Left kidney (tissue), 1 donor: ENCODE measurements at regions not wholly inside any gene's neighbourhood (a gene's known extent, or its start where the extent isn't known, plus 50 kb on each side); places are given as distances from the start of the nearest gene placed in this dataset.

ENCODE experiments used
- DNase-seq: peaks from one replicate; pipeline ENCODE4 v3.0.0-alpha.2; 2013

DNA sequence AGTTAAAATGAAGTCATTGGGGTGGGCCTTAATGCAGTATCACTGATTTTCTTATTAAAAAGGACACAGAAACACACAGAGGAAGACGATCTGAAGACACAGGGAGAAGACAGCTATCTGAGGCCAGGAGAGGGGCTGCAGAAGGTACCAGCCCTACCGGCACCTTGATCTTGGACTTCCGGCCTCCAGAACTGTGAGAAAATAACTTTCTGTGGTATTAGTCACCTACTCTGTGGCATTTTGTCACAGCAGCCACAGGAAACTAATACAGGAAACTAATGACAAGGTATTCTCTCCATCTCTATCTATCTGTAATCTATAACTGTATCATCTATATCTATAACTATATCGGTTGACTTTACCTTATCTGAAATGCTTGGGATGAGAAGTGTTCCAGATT is 1149.5 kb downstream of the BCL11B start:
- DNase-seq = no peak

DNA sequence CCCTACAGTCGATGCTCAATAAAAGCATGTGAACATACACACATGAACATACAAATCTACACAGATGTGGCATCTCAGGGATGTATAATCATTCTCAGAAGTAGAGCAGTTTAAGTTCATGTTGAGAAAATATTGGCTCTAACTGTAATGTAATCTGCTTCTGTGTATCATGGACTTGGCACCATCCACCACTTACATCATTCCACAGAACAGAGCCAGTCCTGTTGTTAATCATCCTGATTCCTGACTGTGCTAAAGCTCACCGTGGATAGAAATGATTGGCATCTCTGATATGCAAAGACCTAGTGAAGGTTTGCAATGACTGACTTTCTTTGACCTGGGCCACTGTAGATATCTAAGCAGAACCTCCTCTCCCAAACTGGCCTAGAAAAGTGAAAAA is 1141.3 kb downstream of the BCL11B start:
- DNase-seq = no peak

DNA sequence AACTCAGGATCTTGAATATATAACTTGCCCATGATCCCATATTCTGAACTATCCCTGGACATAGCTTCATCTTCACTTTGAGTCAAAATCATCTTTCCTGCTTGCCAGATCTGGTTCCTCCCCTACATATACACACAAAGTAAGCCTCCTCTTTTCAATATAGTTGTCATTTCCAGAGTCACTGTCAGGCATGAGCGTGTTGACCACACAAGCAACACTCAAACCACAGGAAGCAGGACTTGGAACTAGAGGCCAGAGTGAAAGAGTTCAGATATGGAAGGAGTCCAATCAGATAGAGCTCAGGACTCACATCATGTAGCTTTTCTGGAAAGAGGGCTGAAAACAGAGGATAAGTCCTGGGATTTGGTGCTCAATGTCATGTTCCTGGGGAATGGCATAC is 1140.6 kb downstream of the BCL11B start:
- DNase-seq = no peak

DNA sequence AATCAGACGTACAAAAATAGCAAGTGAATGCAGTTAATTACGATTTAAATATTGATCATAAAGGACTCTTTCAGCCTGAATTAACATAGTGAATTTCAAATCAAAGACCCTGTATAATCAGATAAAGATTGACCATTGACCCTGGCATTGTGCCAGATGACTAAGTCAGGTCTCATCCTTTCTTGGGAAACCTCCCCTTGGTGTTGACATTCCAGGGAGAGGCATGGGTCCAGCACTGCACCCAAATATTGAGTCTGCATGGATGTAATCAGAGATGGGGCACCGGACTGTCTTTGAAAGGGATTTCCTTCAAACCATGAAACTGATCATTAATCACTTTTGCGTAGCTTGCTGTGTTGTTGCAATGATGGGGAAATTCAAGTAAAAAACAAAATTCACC is 1138.2 kb downstream of the BCL11B start:
- DNase-seq = no peak

DNA sequence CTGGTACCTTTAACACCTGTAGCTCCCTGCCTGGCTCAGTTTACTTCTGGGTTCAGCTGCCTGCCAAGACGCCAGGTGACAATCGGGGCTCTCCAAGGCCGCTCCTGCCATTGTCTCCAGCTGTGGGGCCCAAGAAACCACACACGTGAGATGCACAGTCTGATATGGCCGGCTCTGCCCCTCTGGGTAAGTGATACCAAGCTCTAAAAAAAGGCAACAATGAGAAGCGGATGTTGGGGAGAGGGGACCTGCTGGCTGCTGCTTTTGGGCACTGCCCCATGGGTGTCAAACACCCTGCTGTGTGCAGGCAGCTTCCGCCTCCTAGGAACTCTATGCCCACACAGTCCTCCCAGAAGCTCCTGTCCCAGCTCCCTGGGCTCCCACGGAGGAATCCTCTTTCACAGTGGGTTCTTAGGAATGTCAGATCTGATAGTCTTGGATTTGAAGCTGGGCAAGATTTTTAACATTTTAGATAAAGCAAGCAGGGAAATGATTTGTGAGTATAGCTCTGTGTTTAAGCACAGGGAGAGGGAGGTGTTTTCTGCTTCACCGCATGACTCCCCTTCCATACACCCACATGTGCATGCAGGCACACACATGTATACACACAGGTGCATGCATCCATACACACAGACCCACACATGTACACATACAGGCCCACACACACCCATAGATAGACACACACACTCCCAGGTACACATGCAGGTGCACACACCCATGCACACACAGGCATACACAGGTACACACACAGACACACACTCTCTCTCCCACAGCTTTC is 1135.8 kb downstream of the BCL11B start:
- DNase-seq = no peak

DNA sequence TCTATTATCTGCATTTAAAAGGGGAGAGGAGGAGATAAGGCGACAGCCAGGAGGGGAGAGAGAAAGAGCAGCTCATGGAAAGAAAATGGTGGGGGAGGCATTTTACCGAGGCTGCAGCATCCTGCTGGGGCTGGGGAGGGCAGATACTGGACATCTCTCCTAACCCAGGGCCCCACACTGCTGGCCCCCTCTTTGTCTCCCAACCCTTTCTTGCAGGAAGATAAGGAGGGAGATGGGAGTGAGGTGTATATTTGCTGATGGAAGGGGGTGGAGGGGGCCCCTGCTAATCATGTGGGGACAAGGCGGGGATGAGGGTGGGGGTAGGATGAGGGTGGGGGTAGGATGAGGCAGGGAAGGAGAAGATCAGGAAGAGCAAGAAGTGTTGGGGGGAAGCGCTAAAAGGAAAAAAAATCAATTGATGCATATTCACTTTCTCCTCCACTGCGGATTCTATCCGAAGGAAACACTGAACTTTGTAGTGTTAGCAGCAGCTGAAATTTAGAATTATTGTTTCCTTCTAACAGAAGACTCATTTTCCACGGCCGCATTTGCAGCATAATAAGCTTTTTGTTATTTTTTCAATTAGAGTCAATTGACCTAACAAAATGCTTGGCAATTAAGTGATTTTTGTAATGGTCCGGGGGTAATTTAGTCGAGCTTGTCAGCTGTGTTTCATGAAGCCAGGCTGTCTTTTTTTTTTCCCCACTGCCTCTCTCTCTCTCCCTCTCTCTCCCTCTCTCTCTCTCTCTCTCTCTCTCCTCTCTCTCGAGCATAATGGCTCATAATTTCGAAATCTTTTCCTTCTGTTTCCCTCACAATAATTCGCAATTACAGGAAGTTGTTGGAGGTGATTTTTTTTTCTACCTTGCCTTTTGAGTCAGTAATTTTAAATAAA is 1134.6 kb downstream of the BCL11B start:
- DNase-seq = no peak

DNA sequence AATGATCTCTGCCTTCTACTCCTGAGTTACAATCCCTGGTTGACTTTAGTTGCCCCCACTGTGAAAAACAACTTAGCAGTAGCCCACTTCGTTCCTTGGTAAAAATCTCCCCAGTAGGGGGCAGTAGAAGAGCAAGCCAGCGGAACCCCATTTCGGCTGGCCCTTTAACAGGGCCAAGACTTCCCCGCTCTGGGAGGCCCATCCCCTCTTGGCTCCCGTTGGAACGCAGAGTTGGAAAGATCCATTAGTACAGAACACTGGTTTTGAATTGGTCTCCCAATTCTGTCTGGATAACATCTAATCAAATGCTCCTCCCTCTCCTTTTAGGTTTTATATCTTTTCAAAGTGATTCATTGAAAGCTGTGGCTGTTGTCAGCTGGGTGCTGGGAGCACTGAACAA is 1133.3 kb downstream of the BCL11B start:
- DNase-seq = peak; percentile 15

DNA sequence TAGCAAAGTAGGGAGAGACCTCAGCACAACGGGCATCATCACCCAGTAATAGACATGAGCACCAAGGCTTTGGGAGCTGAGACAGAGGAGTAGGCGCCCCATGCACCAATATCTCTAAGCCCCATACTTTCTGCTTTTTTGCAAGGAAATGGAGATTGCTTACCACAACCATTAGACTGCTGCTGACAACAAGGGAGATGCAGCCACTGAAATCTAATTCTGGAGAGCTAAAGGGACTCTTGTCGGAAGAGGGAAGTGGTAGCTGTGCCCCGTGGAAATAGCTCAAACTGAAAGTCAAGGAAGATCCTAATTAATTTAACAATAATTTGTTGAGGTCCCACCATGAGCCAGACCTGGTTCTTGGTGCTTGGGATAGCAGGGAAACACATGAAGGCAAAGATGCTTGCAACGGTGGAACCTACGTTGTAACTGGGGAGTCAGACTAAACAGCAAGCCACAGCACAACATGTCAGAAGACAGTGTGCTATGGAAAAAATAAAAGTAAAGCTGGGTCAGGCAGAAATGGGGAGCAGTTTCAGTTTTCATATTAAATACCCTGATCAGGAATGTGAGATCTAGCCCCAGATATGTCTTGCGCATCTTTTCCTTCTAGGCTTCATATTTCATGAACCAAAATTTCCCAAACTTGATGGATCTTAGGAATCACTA is 1131.0 kb downstream of the BCL11B start:
- DNase-seq = no peak

DNA sequence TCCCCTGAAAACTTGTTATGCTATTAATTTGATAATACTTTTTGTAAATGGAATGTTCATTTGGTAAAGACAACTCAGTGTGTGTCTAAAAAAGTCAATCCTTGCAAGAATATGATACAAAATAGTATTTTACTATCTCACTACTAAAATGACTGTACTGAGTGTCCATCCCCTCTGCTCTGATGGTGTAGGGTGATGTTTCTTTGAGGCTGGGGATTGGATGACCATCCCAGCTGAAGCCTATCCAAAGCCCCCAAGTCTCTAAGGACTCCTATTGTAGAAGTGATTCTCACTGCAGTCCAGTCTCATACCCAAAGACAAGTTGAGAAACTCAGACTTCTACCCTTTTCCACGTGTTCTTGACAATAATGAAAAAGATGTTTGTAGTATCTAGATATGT is 1128.4 kb downstream of the BCL11B start:
- no peak for DNase-seq

DNA sequence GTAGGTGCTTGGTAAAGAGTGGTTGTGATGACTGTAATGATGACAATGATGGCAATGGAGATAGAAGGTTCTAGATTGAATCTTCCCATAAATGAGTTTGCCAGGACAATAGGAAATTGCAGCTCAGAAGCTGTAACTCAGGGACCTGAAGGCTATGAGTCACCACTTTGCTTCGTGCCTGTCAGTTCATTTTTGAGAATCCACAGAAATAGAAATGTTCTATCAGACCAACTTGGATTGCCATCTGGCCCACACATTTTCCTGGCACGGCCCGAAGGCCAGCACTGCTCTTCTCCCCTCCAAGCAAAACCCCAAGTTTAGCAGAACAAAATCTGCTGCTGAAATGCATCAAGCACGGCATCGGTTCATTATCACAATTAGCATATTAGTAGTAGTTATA is 1127.0 kb downstream of the BCL11B start:
- DNase-seq = no peak

DNA sequence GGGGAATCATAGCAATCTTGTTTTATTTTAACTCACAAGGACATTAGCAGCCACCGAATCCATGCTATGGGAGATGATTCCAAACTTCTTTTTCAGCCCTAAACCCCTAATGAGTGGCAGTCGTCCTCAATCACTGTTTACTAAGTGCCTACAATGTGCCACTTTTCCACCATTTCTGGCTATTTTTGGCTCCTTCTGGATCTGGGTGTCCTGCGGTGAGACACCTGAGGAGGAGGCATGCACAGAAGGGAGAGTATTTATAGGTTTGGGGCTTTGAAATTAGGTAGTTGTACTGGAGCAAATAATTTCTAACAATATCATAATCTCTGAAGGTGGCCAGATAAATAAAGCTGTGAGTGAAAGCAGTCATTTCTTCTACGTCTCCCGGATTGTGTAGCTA is 1125.6 kb downstream of the BCL11B start:
- no peak for DNase-seq

DNA sequence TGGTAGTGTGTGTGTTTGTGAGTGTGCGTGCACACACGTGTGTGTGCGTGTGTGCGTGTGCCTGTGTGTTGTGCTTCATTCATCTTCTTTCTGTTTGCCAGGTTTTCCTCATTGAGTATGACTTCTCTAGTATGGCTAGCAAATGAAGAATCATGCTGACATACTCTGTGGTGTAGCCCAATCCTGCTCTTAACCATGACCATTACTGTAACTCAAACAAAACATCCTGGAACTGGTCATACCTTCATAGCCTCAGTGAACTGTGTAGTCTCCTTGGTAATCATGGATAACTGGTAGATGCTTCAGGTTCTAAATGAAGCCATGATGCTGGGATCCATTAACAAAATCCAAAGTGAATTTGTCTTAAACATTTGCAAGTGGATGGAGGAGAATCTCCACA is 1117.7 kb downstream of the BCL11B start:
- no peak for DNase-seq

DNA sequence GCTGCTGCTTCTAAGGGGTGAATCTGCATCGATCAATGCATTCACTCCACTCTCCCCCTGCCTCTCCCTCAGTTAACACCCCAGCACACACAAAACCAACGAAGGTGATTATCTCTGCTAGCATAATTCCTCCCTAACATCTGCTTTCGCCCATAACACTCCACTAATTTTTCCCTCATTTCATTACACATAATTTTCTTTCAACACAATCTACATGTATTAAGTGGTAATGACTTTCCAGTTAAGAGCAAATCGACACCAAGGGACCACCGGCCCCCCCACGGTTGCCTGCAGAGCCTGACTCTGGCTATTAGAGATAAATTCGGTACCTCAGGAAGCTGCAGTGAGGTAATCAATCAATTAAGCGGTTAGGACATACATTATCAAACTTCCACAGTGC is 1115.6 kb downstream of the BCL11B start:
- no peak for DNase-seq

DNA sequence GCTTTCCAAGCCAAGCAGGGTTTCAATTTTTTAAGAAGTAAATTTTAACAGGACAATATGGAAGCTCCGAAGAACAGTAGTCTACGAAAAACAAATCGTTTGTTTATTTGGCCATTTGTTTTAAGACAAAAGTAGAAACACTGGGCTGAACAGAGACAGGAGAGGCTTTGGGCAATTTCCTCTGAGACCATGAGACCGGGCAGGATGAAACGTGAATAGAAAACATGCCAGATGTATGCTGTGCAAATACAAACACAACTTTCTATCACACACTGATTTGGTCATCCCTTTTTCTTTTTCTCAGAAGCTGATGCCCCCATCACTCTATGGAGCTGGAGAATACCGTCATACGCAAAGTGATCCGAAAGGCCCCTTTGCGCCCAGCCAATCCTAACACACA is 1111.1 kb downstream of the BCL11B start:
- DNase-seq = no peak

DNA sequence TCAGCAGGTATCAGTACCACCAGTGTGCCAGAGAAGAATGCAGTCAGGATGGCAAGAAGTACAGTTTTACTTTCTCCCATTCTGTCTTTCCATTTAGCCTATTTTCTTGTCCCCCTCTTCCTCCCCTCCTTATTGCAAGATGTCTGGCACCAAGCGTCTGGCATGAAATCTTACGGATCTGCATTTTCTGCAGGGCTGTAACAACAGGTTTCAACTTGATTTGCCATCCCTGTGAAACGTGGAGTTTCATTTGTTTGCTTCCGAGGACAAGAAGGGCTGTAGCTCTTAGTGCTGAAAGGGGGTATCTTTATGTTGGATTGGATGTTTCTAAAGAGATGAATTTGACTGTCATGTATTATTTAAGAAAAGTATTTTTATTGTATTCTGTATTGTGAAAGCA is 1110.6 kb downstream of the BCL11B start:
- DNase-seq = no peak

DNA sequence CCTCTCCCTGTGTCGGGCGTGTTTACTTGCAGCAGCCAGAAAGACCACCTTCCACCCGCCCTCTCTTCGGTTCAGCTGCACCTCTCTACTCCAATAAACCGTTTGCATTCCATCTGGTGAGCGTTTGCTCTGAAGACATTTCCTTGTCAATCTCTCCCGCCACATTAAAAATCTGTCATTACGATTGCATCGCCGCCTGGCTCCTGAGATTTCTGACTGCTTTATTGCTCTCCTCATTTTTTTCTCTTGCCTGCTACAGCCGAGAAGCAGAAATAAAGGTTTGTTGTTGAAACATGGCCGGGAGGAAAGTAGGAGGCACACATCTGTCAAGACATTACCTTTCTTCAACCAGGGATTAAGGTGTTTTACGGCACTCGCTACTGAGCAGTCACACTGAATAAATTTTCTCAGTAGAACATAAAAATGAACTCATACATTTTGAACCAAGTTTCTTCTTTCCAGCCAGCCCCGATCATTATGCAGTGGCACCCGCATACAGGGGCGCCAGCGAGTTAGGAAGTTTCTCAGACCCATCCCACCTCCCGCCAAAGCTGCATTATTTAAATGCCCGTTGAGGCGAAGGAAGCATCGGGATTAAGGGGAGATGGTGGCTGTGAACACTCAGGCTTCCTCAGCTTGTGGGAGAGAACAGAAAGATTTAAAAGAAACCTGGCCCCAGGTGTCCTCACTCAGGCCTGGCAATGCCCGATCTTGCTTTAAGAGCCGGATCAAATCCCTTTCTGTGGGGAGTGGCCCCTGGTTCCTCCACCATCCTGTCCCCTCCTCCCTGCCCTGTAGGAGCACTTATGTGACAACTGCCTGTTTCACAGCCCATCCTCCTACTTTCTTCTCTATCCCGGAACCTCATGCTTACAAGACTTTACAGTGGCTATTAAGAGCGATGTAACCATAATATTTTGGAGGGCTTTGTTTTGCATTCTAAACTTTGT is 1108.9 kb downstream of the BCL11B start:
- no peak for DNase-seq

DNA sequence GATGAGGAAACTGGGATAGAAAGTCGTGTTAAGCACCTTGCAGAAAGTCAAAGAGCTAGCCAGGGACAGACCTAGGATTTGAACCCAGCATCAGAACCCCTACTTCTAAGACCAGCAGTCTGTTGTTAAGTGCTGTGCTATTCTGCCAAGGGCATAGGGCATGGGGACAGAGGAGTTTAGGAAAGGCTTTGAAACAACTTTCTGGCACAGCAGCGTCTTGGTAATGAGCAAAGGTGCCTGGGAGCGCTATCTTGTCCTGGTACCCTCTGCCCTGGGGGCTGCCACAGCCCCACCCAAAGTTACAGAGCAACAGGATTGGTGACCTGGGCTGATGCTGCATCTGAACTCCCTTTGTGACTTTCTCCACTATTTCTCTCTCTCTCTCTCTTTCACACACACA is 1108.1 kb downstream of the BCL11B start:
- no peak for DNase-seq

DNA sequence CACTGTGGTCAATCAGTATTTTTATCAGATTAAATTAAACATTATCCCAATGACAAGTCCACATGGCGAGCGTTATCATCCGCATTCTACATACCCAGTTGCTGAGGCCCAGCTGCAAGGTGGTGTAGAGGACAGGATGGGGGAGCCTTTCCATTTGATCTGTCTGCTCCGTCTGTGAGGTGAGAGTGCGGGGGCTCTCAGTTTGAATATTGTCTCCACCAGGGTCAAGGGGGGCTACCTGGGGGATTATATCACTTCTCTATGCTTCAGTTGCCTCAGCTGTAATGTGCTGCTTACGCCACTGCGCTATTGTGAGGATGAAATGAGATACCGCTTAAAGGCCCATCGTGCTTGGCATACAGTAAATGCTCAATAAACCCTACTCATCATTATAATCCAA is 1106.0 kb downstream of the BCL11B start:
- no peak for DNase-seq

DNA sequence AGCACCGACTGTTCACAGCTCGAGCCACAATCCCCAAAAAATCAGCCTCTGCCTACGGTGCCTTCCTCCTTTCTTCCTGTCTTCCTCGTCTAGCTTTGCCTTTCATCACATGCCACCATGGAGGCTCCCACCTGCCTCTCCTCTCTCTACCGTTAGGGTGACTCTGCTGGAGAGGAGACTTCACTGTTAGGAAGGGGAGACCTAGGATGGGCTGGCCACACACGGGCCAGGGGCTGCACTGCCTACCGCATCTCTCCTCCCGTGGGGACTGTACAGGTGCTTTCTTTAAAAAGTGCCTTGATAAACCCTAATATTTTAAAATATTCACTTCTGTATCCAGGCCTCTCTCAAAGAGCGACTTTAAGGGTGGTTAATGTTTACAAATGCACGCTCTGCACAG is 1104.7 kb downstream of the BCL11B start:
- no peak for DNase-seq

DNA sequence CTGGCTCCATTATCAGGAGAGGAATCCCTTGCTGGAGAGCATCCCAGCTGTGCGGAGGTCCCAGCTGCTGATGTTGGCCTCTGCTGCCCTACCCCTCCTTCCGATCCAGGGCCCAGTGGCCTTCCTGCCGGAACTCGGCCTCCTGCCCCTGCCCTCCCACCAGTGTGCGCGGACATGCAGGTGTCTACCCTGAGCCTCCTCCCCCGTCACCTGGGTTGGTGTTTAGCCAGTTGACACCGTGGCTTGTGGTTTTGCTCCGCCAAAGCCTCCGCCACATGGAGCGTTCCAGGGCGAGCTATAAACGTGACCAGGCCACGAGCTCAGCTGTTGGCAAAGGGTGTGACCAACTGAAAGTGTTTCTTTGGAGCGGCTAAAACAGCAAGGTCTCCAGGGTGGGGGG is 1104.3 kb downstream of the BCL11B start:
- DNase-seq = no peak

DNA sequence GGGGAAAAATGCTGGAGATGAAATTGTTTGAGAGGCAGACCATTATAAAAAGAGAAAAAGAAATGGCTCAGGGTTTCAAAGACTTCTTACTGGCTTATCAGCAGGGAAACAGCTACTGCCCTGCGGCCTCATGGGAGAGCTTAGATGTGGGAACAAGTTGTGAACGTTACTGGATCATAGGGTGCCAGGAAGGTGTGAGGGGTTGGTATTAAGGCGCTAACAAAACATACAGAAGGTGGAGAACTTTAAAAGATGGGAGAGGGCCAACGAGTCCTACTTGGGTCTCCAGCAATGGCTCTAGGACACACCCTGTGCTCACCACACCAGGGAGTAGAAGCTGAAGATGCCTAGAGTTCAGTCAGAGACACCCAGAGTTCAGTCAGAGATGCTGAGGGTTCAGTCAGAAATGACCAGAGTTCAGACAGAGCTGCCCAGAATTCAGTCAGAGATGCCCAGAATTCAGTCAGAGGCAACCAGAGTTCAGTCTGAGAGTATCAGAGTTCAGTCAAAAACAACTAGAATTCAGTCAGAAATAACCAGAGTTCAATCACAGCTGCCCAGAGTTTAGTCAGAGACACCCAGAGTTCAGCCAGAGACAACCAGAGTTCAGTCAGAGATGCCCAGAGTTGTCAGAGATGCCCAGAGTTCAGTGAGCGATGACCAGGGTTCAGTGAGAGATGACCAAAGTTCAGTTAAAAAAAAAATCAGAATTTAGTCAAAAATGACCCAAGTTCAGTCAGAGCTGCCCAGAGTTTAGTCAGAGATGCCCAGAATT is 1103.6 kb downstream of the BCL11B start:
- DNase-seq = no peak
